ENCODE measurements at regions not wholly inside any gene's neighbourhood (a gene's known extent, or its start where the extent isn't known, plus 50 kb on each side); places are given as distances from the start of the nearest gene placed in this dataset.
"Not testable (repeated sequence)": the region's sequence is repeated elsewhere in the genome, so short reads cannot be mapped to it uniquely, and the experiment has no call there.

DNA sequence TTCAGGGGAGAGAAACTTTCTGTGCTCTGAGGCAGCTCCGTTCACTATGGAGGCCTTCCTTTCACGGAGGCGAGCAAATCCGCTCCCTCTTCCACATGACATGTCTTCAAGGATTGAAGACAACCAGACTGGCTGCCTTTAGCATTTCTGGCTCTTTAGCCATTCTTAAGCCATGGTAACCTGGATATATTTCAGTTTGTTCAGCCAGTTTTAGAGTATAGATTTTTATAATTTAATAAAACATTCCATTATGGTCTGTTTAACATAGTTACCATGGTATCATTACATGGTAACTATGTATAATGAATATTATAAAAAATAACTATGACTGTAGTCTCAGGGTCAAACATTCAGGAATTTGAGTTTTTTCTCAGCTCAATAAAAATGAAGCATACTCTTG is 54.2 kb upstream of the NFIA start:
- no peak for DNase-seq
- Mint-ChIP-seq H3K4me1 (no peaks in the 10 kb centered on the region), H3K4me3 (no peak overlapping the region)

DNA sequence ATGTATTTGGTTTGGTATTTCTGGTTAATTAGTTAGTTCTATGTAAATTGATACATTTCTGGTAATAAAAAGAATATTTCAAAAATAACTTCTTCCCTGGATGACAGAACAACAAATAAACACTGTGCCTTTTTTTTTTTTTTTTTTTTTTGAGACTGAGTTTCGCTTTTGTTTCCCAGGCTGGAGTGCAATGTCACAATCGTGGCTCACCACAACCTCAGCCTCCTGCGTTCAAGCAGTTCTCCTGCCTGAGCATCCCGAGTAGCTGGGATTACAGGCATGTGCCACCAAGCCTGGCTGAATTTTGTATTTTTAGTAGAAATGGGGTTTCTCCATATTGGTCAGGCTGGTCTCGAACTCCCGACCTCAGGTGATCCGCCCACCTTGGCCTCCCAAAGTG is 64.3 kb upstream of the NFIA start:
- not testable (repeated sequence) for H3K4me1 Mint-ChIP-seq, H3K9me3 Mint-ChIP-seq, DNase-seq

More for the DNA sequence above, 54.2 kb upstream of the NFIA start:
- Mint-ChIP-seq H3K27ac (no peak overlapping the region), H3K9me3 (no peaks in the 10 kb centered on the region), H3K27me3 (no peaks in the 10 kb centered on the region), H3K36me3 (ENCODE audit: low read depth) (no peaks in the 10 kb centered on the region)
- no peak for ATAC-seq

DNA sequence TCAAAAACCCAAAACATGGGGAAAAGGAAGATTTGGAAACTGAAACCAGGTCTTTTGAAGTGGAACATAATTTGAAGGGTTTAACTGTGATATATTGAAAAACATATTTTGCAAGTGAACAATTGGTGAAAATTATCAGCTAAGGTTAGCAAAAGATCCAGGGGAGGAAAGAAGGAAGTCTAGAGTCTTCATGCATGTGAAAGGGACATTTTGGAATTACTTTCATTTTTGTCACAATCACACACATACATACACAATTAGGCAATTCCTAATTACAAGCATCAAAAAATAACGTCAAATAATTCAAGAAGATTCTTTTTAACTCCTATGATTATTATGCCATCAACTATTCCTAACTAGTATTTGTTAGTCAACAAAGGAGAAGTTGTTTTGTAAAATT is 64.7 kb upstream of the NFIA start:
- H3K4me3 Mint-ChIP-seq: no peak overlapping the region

More for the DNA sequence above, 64.3 kb upstream of the NFIA start:
- peaks cover 17% of the 10 kb centered on the region for H3K27me3 Mint-ChIP-seq
- not testable (repeated sequence) for H3K4me3 Mint-ChIP-seq; ATAC-seq; H3K27ac Mint-ChIP-seq; H3K36me3 Mint-ChIP-seq (ENCODE audit: low read depth)

DNA sequence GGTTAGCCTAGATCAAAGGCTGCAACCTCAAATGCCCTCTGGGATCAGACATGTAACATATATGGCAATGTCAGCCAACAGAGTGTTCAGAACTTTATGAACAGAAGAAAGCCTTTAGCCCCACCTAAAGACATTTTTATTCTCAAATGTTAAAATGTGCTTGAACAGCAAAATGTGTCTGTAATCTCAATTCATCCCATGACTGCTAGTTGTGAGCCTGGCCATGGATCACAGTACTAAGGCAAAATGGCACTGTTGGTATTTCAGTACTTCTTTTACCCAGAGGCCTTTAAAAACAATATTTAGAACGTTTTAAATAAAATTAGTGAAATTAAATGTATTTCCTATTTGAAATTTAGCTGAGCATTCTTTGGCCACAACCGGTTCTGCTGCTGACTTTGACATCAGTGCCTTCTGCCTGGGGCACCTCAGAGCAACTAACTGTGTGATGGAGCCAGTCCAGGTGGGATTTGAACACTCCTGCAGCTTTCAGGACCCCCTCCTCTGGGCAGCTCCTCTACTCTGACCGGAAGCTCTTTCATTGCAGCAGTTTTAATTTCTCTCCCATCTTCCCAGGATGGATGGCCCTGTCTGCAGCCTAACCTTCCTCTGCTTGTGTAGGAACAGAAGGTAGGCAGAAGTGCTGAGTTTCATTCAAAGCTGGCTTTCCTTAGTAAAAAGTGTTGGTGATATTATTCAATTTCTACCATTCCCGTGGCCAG is 68.3 kb upstream of the NFIA start:
- no peaks in the 10 kb centered on the region for H3K9me3 Mint-ChIP-seq
- no peak overlapping the region for H3K4me3 Mint-ChIP-seq
- H3K27me3 Mint-ChIP-seq: peaks cover 14% of the 10 kb centered on the region
- no peak for DNase-seq
- no peaks in the 10 kb centered on the region for H3K36me3 Mint-ChIP-seq (ENCODE audit: low read depth)
- H3K4me1 Mint-ChIP-seq: peaks cover 4% of the 10 kb centered on the region
- H3K27ac Mint-ChIP-seq: no peak overlapping the region
- ATAC-seq: no peak

More for the DNA sequence above, 64.7 kb upstream of the NFIA start:
- H3K27ac Mint-ChIP-seq: no peak overlapping the region
- ATAC-seq (no peak), DNase-seq (no peak)
- H3K36me3 Mint-ChIP-seq (ENCODE audit: low read depth): no peaks in the 10 kb centered on the region
- peaks cover 17% of the 10 kb centered on the region for H3K27me3 Mint-ChIP-seq
- H3K4me1 Mint-ChIP-seq: peaks cover 4% of the 10 kb centered on the region
- no peaks in the 10 kb centered on the region for H3K9me3 Mint-ChIP-seq

DNA sequence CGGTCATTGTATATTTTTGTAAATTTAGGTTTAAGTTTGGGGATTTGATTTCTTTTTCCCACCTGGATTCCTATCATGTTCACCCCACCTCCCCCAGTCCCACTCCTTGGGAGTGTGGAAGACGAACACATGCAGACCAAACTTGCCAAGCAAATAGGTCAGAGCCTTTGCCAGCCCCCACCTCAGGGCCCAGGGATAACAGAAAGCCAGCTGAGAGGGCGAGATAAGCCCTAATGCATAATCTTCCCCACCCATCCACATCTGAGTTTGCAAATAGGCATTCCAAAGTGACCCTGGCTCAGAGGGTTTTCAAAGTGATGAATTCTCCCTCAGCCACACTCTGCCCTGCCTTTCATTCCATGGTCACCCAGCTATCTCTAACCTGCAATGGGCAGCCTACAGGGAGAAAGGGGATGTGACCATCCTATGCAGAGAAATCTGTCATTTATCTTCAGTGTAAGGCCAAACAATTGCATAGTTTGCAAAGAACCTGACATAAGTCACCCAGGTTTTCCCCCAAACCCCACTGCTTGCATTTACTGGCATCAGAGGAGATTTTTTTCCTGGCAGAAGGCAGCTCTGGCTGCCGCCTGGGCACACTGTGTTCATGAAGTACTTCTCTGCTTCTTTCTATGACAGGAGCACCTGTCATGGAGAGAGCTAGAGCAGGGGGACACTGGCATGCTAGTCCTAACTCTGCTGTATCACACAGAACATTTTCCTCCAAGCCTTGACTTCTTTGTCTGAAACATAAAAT is 69.0 kb upstream of the NFIA start:
- H3K4me1 Mint-ChIP-seq: peaks cover 4% of the 10 kb centered on the region
- H3K27me3 Mint-ChIP-seq: peaks cover 14% of the 10 kb centered on the region
- ATAC-seq: no peak
- no peaks in the 10 kb centered on the region for H3K9me3 Mint-ChIP-seq
- no peaks in the 10 kb centered on the region for H3K36me3 Mint-ChIP-seq (ENCODE audit: low read depth)
- no peak overlapping the region for H3K27ac Mint-ChIP-seq
- no peak for DNase-seq
- no peak overlapping the region for H3K4me3 Mint-ChIP-seq

DNA sequence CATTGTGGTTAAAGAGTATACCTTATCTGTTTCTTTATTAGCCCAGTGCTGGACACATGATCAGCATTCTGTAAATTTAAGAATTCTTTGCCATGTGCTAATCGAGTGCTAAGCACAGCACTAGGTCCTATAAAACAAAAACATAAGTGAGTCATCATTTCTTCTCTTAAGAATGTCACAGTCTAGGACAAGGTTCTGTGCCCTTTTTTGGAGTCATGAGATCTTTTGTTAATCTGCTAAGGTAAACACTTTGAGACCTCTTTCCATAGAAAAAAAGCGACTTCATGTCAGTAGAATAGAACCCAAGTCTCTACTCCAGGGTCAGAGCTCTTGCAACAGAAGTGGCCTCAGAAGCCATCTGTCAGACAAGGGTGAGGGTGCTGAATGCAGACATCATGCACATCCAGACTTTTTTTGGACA is 70.0 kb upstream of the NFIA start:
- Mint-ChIP-seq H3K27me3 (peaks cover 11% of the 10 kb centered on the region), H3K4me1 (no peaks in the 10 kb centered on the region), H3K27ac (no peak overlapping the region), H3K36me3 (ENCODE audit: low read depth) (no peaks in the 10 kb centered on the region), H3K9me3 (no peaks in the 10 kb centered on the region), H3K4me3 (no peak overlapping the region)
- DNase-seq: no peak
- ATAC-seq: no peak

DNA sequence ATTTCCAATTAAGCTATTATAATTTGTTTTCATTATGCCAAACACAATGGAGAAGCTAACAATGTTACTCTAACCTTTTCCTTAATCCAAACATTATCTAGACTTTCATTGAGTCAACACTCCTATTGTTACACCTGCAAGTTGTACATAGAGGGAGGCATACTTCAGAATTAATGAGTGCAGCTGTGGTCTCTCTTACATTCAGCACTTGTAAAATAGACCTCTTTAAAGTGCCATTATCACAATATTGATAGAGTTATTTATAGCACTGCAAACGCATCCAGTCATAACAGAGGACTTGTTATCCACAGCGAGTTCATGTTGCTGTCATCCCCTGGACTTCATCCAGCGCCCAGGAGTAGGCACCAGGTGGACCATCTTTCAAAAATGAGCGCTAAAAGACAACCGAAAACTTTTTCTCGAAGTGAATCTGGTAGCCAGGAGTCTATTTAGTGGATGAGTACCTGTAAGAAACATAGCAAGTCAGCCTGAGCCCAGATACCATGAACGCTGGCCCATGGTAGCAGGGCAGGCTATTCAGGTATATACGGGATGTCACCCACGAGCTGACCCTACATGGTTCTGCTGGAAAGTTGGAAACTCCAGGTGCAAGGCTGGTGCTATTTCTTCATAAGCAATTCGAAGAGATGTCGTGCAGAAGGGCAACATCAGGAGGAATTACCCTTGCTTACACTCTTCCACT is 70.6 kb upstream of the NFIA start:
- no peaks in the 10 kb centered on the region for H3K9me3 Mint-ChIP-seq
- H3K36me3 Mint-ChIP-seq (ENCODE audit: low read depth): no peaks in the 10 kb centered on the region
- peaks cover 7% of the 10 kb centered on the region for H3K27me3 Mint-ChIP-seq
- no peak for DNase-seq
- no peak overlapping the region for H3K27ac Mint-ChIP-seq
- no peak for ATAC-seq
- H3K4me1 Mint-ChIP-seq: no peaks in the 10 kb centered on the region
- no peak overlapping the region for H3K4me3 Mint-ChIP-seq

DNA sequence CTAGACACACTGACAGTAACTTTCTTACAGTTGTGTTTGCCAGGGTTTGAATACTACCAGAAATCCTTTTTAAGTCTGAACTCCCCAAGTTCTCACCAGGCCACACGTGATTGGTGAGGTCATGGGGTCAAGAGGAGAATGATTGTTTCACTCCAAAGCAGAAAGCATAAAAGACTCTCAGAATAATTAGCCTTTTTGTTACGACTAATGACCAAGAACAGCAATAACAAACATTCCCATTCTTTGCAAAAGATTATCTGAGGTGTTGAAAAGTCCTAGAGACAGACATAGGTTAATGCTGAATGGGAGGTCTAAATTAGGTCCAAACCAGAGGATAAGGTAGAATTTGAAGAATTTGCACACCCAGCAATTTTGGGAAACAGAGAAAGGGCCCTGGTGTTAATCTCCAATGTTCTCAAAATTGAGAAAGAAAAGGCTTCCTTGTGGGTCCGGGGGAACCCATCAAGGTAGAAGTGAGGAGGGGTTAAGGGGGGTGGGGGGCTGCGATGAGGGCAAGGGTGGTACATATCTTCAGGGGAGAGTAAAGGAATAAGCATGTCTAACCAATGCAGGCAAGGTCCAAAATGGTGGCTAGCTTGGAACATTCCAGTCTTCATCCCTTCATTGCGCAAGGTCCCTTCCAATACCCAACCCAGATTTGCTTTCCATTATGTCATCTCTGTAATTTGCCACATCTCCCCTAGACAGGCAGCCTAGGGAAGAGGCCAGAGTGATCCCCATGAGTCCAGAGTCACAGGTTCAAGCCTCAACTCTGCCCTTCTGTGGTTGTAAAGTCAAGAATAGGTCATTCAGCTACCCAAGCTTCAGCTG is 74.6 kb upstream of the NFIA start:
- H3K36me3 Mint-ChIP-seq (ENCODE audit: low read depth): no peaks in the 10 kb centered on the region
- H3K27ac Mint-ChIP-seq: no peak overlapping the region
- no peaks in the 10 kb centered on the region for H3K9me3 Mint-ChIP-seq
- H3K4me3 Mint-ChIP-seq: no peak overlapping the region
- H3K27me3 Mint-ChIP-seq: peaks cover 7% of the 10 kb centered on the region
- no peak for ATAC-seq
- DNase-seq: no peak
- no peaks in the 10 kb centered on the region for H3K4me1 Mint-ChIP-seq

DNA sequence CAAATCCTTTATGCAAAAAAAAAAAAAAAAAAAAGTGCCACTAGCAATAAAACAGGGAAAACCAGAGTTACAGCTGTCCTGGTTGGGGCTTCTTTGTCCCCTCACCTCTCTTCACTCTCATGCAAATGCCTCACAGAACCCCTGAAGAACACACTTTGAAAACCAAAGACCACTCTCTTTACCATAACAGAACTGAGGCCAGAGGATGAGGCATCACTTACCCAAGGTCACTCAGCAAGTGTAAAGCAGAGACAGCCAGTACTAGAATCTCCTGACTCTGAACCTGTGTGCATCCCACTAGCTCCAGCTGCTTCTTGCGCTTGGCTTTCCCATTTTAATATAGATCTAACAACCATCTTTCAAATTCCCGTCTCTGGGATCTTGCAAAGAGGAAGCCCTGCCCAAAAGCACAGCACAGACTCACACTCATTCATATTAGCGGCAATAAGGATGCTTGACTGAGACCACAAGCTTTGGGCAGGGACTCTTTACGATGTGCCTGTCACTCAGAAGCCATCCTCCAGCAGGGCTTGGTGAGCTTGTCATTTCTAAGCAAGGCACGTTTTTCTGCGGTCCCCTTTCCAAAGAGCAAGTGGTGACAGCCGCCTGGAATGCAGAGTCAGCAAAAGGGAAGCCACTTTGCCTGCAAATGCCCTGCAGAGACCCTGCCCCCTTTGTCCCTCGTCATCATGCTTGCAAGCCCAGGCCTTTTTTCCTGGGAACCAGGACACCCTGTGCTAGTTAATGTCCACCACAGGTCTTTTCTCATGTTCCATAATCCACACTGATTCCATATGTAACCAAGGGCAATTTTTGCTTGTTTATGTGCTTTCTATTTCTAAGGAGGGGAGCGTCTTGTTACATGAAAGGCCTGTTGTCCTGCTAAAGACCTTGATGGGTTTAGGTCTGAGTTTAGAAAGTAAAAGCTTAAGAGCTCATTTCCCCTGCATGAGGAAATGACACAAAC is 76.5 kb upstream of the NFIA start:
- H3K27ac Mint-ChIP-seq: no peak overlapping the region
- H3K4me3 Mint-ChIP-seq: no peak overlapping the region
- ATAC-seq (no peak), DNase-seq (no peak)
- peaks cover 7% of the 10 kb centered on the region for H3K27me3 Mint-ChIP-seq
- H3K4me1 Mint-ChIP-seq: no peaks in the 10 kb centered on the region
- H3K36me3 Mint-ChIP-seq (ENCODE audit: low read depth): no peaks in the 10 kb centered on the region
- H3K9me3 Mint-ChIP-seq: no peaks in the 10 kb centered on the region

DNA sequence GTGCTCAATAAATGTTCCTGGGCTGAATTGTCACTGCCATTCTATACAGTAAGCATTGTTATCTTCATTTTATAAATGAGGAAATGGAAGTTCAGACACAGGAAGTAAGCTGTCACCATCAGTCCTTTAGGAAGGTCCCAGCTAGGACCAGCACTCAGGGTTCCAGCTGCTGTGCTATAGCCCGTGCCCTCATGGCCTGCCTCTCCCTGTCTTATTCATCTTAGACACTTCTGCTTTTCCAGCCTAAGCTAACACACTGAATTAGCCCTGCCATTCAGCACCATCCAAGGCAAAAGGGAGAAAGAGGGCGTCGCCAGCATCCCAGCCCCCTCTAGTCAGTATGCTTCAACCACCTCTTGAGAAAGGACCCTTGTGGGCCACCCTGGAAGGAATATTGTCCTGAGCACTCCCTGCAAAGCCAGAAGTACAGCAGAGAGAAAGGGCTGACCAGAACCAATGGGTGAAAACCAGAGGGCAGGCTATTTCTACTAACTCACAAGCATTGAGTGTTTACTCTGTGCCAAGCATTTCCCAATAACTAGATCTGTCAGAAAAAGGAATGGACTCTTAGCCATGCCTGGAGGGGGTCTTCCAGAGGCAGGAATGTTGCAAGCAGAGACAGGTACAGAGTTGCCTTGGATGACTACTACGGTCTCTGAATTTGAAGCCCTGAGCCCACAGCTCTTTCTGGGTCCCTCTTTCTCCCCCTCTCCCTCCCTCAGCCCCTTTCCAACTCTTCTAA is 77.9 kb upstream of the NFIA start:
- DNase-seq: no peak
- ATAC-seq: no peak
- no peaks in the 10 kb centered on the region for H3K9me3 Mint-ChIP-seq
- H3K27me3 Mint-ChIP-seq: peaks cover 7% of the 10 kb centered on the region
- no peaks in the 10 kb centered on the region for H3K4me1 Mint-ChIP-seq
- no peaks in the 10 kb centered on the region for H3K36me3 Mint-ChIP-seq (ENCODE audit: low read depth)
- H3K4me3 Mint-ChIP-seq: no peak overlapping the region
- H3K27ac Mint-ChIP-seq: no peak overlapping the region

DNA sequence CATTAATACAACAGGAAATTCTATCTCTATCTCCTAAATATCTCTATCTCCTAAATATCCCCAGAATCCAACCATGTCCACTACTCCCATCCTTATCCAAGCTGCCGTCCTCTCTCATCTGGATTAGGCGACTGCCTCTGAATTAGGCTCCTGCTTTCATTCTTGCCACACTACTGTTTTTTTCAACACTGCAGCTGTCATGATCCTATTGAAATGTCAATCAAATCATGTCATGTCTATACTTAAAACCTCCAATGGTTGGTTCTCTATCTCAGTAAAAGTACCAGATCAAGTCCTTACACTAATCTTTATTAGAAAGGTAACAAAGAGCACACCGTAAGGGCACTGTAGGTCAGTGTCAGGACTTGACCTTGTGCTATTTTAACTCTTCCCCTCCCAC is 82.0 kb upstream of the NFIA start:
- ATAC-seq: no peak
- H3K4me1 Mint-ChIP-seq: no peaks in the 10 kb centered on the region
- DNase-seq: no peak
- no peaks in the 10 kb centered on the region for H3K9me3 Mint-ChIP-seq
- H3K27me3 Mint-ChIP-seq: no peaks in the 10 kb centered on the region
- H3K4me3 Mint-ChIP-seq: no peak overlapping the region
- no peak overlapping the region for H3K27ac Mint-ChIP-seq
- H3K36me3 Mint-ChIP-seq (ENCODE audit: low read depth): no peaks in the 10 kb centered on the region

DNA sequence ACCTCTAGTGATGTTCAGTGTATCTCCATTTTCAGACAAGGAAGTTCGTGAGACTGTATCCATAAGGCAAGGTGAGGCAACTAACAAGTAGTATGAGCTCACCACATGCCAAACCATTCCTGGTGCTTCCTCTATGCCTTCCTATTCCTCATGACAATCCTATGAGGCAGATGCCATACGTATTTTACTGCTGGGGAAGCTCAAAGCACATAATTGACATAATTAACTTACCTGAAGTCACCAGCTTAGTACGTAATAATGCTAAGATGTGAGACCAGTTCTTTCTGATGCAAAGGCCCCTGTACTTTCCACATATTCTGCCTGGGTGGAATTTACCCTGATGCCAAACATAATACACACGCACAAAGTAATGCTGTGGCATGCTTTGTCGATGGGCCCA is 83.6 kb upstream of the NFIA start:
- Mint-ChIP-seq H3K27me3 (no peaks in the 10 kb centered on the region), H3K4me1 (no peaks in the 10 kb centered on the region), H3K36me3 (ENCODE audit: low read depth) (no peaks in the 10 kb centered on the region), H3K4me3 (no peak overlapping the region), H3K9me3 (no peaks in the 10 kb centered on the region), H3K27ac (no peak overlapping the region)
- no peak for DNase-seq
- no peak for ATAC-seq

Data from activated naive CD8-positive, alpha-beta T cell treated with anti-CD3 and anti-CD28 coated beads, Interleukin-2, amount 50 U/mL, for 24 hours (primary cell).